NT2/D1 (cell line): ENCODE measurements at regions not wholly inside any gene's neighbourhood (a gene's known extent, or its start where the extent isn't known, plus 50 kb on each side); places are given as distances from the start of the nearest gene placed in this dataset.

Experiments used
- DNase-seq: peaks from one replicate; pipeline ENCODE4 v3.0.0-alpha.2; 2011; ENCODE audit warnings: low read depth, low spot score
- H3K27me3 ChIP-seq: 2 replicates; pipeline ENCODE4 v1.6.0; 2011; ENCODE audit warnings: mild to moderate bottlenecking; ENCODE audit not compliant: insufficient read length, insufficient read depth
- H3K36me3 ChIP-seq: 2 replicates; pipeline ENCODE4 v1.6.1; 2011; ENCODE audit warnings: mild to moderate bottlenecking, low read length, mixed read lengths; ENCODE audit not compliant: insufficient read depth, insufficient read length
- H3K4me1 ChIP-seq: 2 replicates; pipeline ENCODE4 v1.5.1; 2011; ENCODE audit not compliant: insufficient read depth, insufficient read length
- H3K4me3 ChIP-seq: 2 replicates; pipeline ENCODE4 v1.5.1; 2011; ENCODE audit warnings: low read depth; ENCODE audit not compliant: insufficient read length
- H3K9ac ChIP-seq: 2 replicates; pipeline ENCODE4 v1.6.0; 2011; ENCODE audit warnings: low read depth; ENCODE audit not compliant: insufficient read length
- H3K9me3 ChIP-seq: 2 replicates; pipeline ENCODE4 v1.5.1; 2011; ENCODE audit warnings: mild to moderate bottlenecking, low read length; ENCODE audit not compliant: insufficient read depth
- SUZ12 ChIP-seq: IDR thresholded peaks from 2 replicates; pipeline ENCODE4 v1.6.1; 2011; ENCODE audit not compliant: insufficient read length, insufficient read depth; ENCODE audit errors: extremely low read depth
- YY1 ChIP-seq: IDR thresholded peaks from 2 replicates; pipeline ENCODE4 v1.6.1; 2011; ENCODE audit not compliant: insufficient read length, insufficient read depth
- ZNF274 ChIP-seq: IDR thresholded peaks from 2 replicates; pipeline ENCODE4 v1.6.1; 2011; ENCODE audit warnings: mild to moderate bottlenecking, low read depth, low read length

DNA sequence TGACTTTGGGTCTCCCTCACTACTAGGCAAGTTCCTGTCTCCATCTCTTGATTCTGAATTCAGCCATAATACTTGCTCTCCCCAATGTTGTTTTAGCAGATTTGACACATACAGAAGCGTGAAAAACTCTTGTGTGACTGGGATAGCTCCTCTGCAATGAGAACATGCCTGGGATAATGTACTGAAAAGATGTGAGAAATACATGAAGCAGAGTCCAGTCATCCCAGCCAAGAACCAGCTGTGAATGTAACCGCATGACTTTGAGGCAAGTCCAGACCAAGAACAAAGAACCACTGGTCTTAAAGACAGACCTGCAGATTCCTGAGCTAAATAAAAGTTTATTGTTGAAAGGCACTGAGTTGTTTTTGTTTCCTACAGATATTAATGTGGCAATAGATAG, 135.0 kb downstream of the NMUR2 start:
- no peak overlapping the region for H3K4me3 ChIP-seq
- no peaks in the 10 kb centered on the region for H3K9me3 ChIP-seq
- no peak for DNase-seq
- TF ChIP-seq SUZ12 (no peak), YY1 (no peak), ZNF274 (no peak)
- no peaks in the 10 kb centered on the region for H3K36me3 ChIP-seq
- no peaks in the 10 kb centered on the region for H3K27me3 ChIP-seq
- no peaks in the 10 kb centered on the region for H3K4me1 ChIP-seq
- no peak overlapping the region for H3K9ac ChIP-seq

DNA sequence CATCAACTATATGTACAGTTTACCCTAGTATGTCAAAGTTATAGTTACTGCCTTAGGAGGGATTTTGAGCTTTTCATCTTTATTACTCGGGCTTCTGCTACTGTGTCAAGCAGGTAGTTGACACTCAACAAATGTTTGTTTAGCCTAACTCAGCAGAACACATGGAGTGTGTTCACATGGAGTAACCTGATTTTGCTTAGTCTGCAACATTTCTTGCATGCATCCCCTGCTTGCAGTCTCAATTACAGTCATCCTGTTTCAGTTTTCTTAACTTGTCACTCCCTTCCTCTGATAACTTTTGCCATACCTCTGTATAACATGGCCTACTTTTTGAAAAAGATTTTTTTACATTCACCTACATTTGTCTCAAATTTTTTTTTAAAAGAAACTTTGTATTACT, 135.5 kb downstream of the NMUR2 start:
- Histone ChIP-seq H3K27me3 (no peaks in the 10 kb centered on the region), H3K4me1 (no peaks in the 10 kb centered on the region), H3K4me3 (no peak overlapping the region), H3K9ac (no peak overlapping the region), H3K36me3 (no peaks in the 10 kb centered on the region), H3K9me3 (no peaks in the 10 kb centered on the region)
- TF ChIP-seq YY1 (no peak), SUZ12 (no peak), ZNF274 (no peak)
- DNase-seq, result no peak

DNA sequence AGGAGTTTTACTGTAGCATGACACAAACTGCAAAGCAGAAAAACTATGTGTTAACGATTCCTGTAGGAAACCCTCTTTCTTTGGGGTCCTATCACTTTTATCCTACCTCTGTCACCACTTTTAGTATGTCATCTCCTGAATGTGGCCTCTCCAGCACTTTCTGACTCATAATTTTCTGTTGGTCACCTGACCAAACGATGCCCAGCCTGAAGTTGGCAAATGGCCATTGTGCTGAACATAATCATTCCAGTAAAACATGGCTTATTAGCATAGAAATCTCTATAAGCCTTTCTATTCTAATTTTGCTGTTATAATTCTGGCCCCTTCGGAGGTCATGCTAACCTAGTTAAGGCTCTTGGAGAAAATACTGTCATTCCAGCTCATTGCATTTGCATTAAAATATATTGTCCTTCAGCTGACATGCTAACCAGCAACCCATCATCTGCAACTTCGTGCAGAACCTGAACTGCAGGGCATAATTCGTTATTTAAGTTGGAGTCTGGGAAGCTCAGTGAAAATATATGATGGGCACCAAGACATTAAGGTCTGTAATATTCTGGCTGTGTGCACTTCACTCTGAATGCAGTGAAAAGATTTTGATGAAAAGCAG, 140.3 kb downstream of the NMUR2 start:
- TF ChIP-seq YY1 (no peak), SUZ12 (no peak), ZNF274 (no peak)
- no peak overlapping the region for H3K4me3 ChIP-seq
- no peaks in the 10 kb centered on the region for H3K27me3 ChIP-seq

DNA sequence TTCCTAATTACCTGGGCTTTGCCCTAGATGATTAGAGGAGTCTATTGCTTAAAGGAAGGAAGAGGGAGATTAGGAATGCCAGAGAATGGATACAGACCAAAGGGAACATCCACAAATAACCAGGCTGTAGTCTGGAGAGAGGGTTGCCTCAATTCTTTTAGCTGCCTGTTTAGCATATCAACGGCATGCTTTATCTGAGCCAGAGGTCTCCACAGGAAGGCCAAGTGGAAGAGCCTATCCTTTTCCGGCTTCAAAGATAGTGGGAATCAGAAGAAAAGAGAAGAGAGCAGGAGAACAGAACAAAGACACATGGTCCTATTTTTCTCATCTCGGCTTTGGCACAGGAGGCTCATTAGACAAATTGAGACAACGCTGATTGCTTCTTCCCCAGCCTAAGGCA, 142.4 kb downstream of the NMUR2 start:
- Histone ChIP-seq H3K27me3 (no peaks in the 10 kb centered on the region), H3K9me3 (no peaks in the 10 kb centered on the region), H3K9ac (no peak overlapping the region), H3K36me3 (no peaks in the 10 kb centered on the region), H3K4me3 (no peak overlapping the region), H3K4me1 (no peaks in the 10 kb centered on the region)
- TF ChIP-seq SUZ12 (no peak), ZNF274 (no peak), YY1 (no peak)
- peak; percentile 58 for DNase-seq

More for the DNA sequence above, 140.3 kb downstream of the NMUR2 start:
- Histone ChIP-seq H3K36me3 (no peaks in the 10 kb centered on the region), H3K9ac (no peak overlapping the region), H3K9me3 (no peaks in the 10 kb centered on the region), H3K4me1 (no peaks in the 10 kb centered on the region)
- no peak for DNase-seq

DNA sequence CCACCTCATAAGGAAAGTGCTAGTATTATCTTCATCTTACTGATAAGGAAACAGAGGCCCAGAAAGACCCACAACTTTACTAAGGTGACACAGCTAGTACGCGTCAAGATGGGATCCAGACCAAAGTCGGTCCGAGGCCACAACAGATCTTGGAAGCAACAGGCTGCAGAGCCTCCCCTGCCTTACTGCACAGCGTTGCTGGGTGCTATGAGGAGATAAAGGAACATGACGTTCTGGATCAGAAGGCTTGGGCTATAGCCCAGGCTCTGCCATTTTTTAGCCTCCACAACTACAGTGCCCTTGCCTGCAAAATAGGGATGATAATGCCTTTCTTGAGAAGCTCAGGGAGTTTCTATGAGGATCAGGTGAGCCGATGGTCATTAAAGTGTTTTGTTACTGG, 144.1 kb downstream of the NMUR2 start:
- no peaks in the 10 kb centered on the region for H3K36me3 ChIP-seq
- no peak overlapping the region for H3K4me3 ChIP-seq
- no peaks in the 10 kb centered on the region for H3K9me3 ChIP-seq
- no peak for TF ChIP-seq YY1
- no peak for TF ChIP-seq SUZ12
- no peak for TF ChIP-seq ZNF274
- no peak overlapping the region for H3K9ac ChIP-seq
- no peaks in the 10 kb centered on the region for H3K4me1 ChIP-seq
- H3K27me3 ChIP-seq, result no peaks in the 10 kb centered on the region
- no peak for DNase-seq

DNA sequence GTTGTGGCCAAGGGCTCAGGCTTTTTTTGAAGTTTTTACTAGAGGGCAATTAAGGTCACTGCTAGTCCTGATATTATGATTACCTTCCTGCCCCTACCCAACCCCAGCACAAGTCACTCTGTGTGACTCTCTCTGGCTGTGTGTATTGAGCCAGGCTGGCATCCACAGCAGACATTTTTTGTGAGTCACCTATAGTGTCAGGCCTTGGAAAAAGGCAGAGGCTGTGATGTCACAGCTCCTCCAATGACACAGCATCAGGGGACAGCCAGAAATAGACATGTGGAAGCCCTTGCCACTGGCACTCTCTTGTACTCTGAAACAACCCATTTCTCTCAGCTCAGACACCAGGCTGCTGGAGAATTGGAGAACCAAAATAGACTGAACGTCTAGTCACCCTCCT, 145.4 kb downstream of the NMUR2 start:
- Histone ChIP-seq H3K9me3 (no peaks in the 10 kb centered on the region), H3K4me3 (no peak overlapping the region), H3K27me3 (no peaks in the 10 kb centered on the region), H3K4me1 (no peaks in the 10 kb centered on the region), H3K36me3 (no peaks in the 10 kb centered on the region), H3K9ac (no peak overlapping the region)
- no peak for TF ChIP-seq SUZ12
- TF ChIP-seq ZNF274, result no peak
- TF ChIP-seq YY1, result no peak
- DNase-seq, result no peak

DNA sequence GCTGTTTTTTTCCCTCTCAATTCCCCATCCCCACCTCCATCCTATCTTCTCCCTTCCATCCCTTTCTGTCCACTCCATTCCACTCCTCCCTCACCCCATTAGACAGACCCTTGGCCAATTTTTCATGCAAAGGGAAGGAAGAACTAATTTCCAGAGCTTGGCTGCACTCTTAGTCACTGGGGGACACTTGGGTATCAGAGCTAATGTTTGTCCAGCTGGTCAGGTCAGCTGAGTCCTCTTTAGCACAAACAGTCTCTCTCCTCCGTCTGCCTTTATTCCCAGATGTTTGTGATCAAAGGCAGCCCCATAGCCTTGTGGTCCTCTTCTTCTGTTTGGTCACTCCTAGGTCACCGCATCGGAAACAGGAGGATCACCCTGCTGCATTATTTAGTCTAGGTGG, 148.5 kb downstream of the NMUR2 start:
- no peaks in the 10 kb centered on the region for H3K27me3 ChIP-seq
- no peak for DNase-seq
- no peaks in the 10 kb centered on the region for H3K36me3 ChIP-seq
- H3K4me3 ChIP-seq, result no peak overlapping the region
- H3K9ac ChIP-seq, result no peak overlapping the region
- TF ChIP-seq ZNF274, result no peak
- no peak for TF ChIP-seq SUZ12
- TF ChIP-seq YY1, result no peak
- no peaks in the 10 kb centered on the region for H3K9me3 ChIP-seq
- H3K4me1 ChIP-seq, result no peaks in the 10 kb centered on the region
